Prostate gland (tissue), 2 donors: ENCODE measurements at regions not wholly inside any gene's neighbourhood (a gene's known extent, or its start where the extent isn't known, plus 50 kb on each side); places are given as distances from the start of the nearest gene placed in this dataset.

Experiments
- CTCF ChIP-seq, 4 experiments: fragments of 200-600 bp in 2 of 4; fragments of 450-650 bp in 2 of 4; sonication (generic) in 2 of 4; IDR thresholded peaks; 1 replicate in 3 of 4; 2 replicates in 1 of 4; pipeline ENCODE4 v1.5.1; 2016 to 2019; ENCODE audit warnings: antibody characterized with exemption in 4 of 4, mild to moderate bottlenecking in 2 of 4, moderate library complexity in 2 of 4
- POLR2A ChIP-seq: fragments of 450-650 bp; IDR thresholded peaks from one replicate; pipeline ENCODE4 v1.6.1; 2016; ENCODE audit warnings: antibody characterized with exemption, mild to moderate bottlenecking
- POLR2AphosphoS5 ChIP-seq: sonication (generic); formaldehyde crosslinking; IDR thresholded peaks from one replicate; pipeline ENCODE4 v1.6.1; 2017; ENCODE audit warnings: antibody characterized with exemption

GRCh38 chrX:17299206-17299605, 75.8 kb upstream of the NHS start:
- TF ChIP-seq POLR2A, result no peak
- no peak for TF ChIP-seq CTCF (IDR thresholded peaks at IDR 0.05)
- no peak for TF ChIP-seq POLR2AphosphoS5
